ENCODE measurements at regions not wholly inside any gene's neighbourhood (a gene's known extent, or its start where the extent isn't known, plus 50 kb on each side); places are given as distances from the start of the nearest gene placed in this dataset.

GRCh38 chr4:107196312-107196711 lies 160.2 kb upstream of the DKK2 start:
- TF ChIP-seq TAF1 (IDR thresholded peaks at IDR 0.05; ENCODE audit: borderline replicate concordance, insufficient read depth, low read length): no peak
- TF ChIP-seq SIN3A (IDR thresholded peaks at IDR 0.05; ENCODE audit: borderline replicate concordance, insufficient read depth, low read length): no peak
- TF ChIP-seq POLR2AphosphoS5 (IDR thresholded peaks at IDR 0.05; ENCODE audit: low read depth, low read length): no peak
- no peak for TF ChIP-seq REST (IDR thresholded peaks at IDR 0.05; ENCODE audit: insufficient read depth in 1 of 2, low read depth in 2 of 2, low read length in 2 of 2)
- TF ChIP-seq FOXP2 (optimal IDR thresholded peaks at IDR 0.05; ENCODE audit: borderline replicate concordance, extremely low read depth, extremely low read length, insufficient read depth): no peak

Data from PFSK-1 (cell line).